Middle frontal gyrus (tissue), 1 donor: ENCODE measurements at regions not wholly inside any gene's neighbourhood (a gene's known extent, or its start where the extent isn't known, plus 50 kb on each side); places are given as distances from the start of the nearest gene placed in this dataset.
A peak's percentile ranks its signal among the peaks of the same experiment; 100 is the strongest.

Experiments used
- DNase-seq: peaks from one replicate; pipeline ENCODE4 v3.0.0-alpha.2; 2015; ENCODE audit warnings: low spot score; ENCODE audit errors: extremely low spot score

- DNase-seq = peak; percentile 81
These were observed 53.8 kb downstream of the IER5 start for GRCh38 chr1:181142096-181142958.

- DNase-seq = no peak
These were observed 54.8 kb downstream of the IER5 start for GRCh38 chr1:181143102-181143859.

GRCh38 chr1:181144238-181144637, 55.7 kb downstream of the IER5 start:
- DNase-seq = no peak

GRCh38 chr1:181148636-181149035, 60.1 kb downstream of the IER5 start:
- DNase-seq = no peak

- DNase-seq = no peak
These were observed 61.0 kb downstream of the IER5 start for GRCh38 chr1:181149326-181150125.

- no peak for DNase-seq
These were observed 61.8 kb downstream of the IER5 start for GRCh38 chr1:181150273-181150672.

- no peak for DNase-seq
These were observed 62.3 kb downstream of the IER5 start for GRCh38 chr1:181150842-181151241.

- DNase-seq = no peak
These were observed 63.2 kb downstream of the IER5 start for GRCh38 chr1:181151378-181152326.

- peak; percentile 27 for DNase-seq
These were observed 64.6 kb downstream of the IER5 start for GRCh38 chr1:181152892-181153633.

GRCh38 chr1:181153634-181153961, 65.1 kb downstream of the IER5 start:
- no peak for DNase-seq

- DNase-seq = no peak
These were observed 66.8 kb downstream of the IER5 start for GRCh38 chr1:181155339-181155738.

- DNase-seq = no peak
These were observed 71.1 kb downstream of the IER5 start for GRCh38 chr1:181159451-181160140.

GRCh38 chr1:181160322-181160721, 71.8 kb downstream of the IER5 start:
- DNase-seq = no peak

- no peak for DNase-seq
These were observed 72.7 kb downstream of the IER5 start for GRCh38 chr1:181160998-181161870.

- DNase-seq = no peak
These were observed 75.2 kb downstream of the IER5 start for GRCh38 chr1:181163662-181164061.

- DNase-seq = peak; percentile 69
These were observed 78.1 kb downstream of the IER5 start for GRCh38 chr1:181166377-181167196.

GRCh38 chr1:181169281-181169865, 80.9 kb downstream of the IER5 start:
- no peak for DNase-seq
